K562 (cell line): ENCODE measurements at regions not wholly inside any gene's neighbourhood (a gene's known extent, or its start where the extent isn't known, plus 50 kb on each side); places are given as distances from the start of the nearest gene placed in this dataset.

Source experiments
- ATAC-seq: fragments of 200-7000 bp; cut with Tn5 transposase; 3 replicates; pipeline ENCODE4 v1.9.1; 2020; ENCODE audit warnings: moderate library complexity
- BruUV-seq: library from RNA; stranded (reverse); fragments of 400-500 nt; replicated peaks from 2 replicates; lab custom pipeline; 2021; lab: Mats Ljungman, UMichigan
- CTCF ChIA-PET: fragments of 300-600 bp; formaldehyde crosslinking; extraction: SDS; loops from one replicate; lab custom pipeline; 2021; ENCODE audit warnings: low intra/inter-chr PET ratio; lab: Yijun Ruan, JAX
- POLR2A ChIA-PET: fragments of 300-600, 350-650 bp; sonication (Branson Sonifier 250); formaldehyde crosslinking; extraction: SDS; loops from one replicate; lab custom pipeline; 2021; ENCODE audit warnings: antibody characterized with exemption, inconsistent platforms; lab: Yijun Ruan, JAX
- DNase-seq, 4 experiments: peaks; one replicate each; pipeline versions ENCODE4 v3.0.0 to v3.0.0-alpha.2; 2011 to 2018; ENCODE audit warnings: low spot score in 3 of 4, mixed read lengths in 3 of 4; ENCODE audit errors: extremely low read depth in 1 of 4
- FAIRE-seq: peaks from 2 replicates; lab custom pipeline; 2011; peaks lifted over from hg19 to GRCh38; lab: Jason Lieb, UNC
- H2AFZ ChIP-seq: 2 replicates; pipeline ENCODE4 v1.6.0; 2011; ENCODE audit warnings: low read depth, low read length, control low read depth, inconsistent platforms
- H3K27ac ChIP-seq: fragments of 200-600 bp; 3 replicates; pipeline ENCODE4 v1.8.0; 2011; ENCODE audit warnings: low read depth, mild to moderate bottlenecking, control low read depth, inconsistent platforms, low read length, moderate library complexity, mixed read lengths; ENCODE audit errors: extremely low read depth
- H3K27me3 ChIP-seq, 2 experiments: fragments of 300-600 bp in 1 of 2; 2 replicates in 1 of 2; 3 replicates in 1 of 2; pipeline versions ENCODE4 v1.6.0 to v1.8.0; 2011; ENCODE audit warnings: inconsistent platforms in 2 of 2, low read length in 2 of 2, mild to moderate bottlenecking in 1 of 2, mixed read lengths in 1 of 2, moderate library complexity in 1 of 2; ENCODE audit not compliant: control insufficient read depth in 2 of 2, insufficient read depth in 2 of 2
- H3K36me3 ChIP-seq: fragments of 300-600 bp; 3 replicates; pipeline ENCODE4 v1.8.0; 2011; ENCODE audit warnings: mild to moderate bottlenecking, low read length, inconsistent platforms; ENCODE audit not compliant: control insufficient read depth, insufficient read depth
- H3K4me1 ChIP-seq, 2 experiments: fragments of 200-600 bp in 1 of 2; replicated peaks in 1 of 2; 2 replicates in 1 of 2; 3 replicates in 1 of 2; pipeline versions ENCODE4 v1.5.1 to v1.8.0; 2011; ENCODE audit warnings: inconsistent platforms in 2 of 2, low read length in 2 of 2, mild to moderate bottlenecking in 1 of 2, mixed read lengths in 1 of 2, moderate library complexity in 1 of 2; ENCODE audit not compliant: control insufficient read depth in 2 of 2, insufficient read depth in 2 of 2
- H3K4me2 ChIP-seq: 2 replicates; pipeline ENCODE4 v1.6.1; 2011; ENCODE audit warnings: low read length, control low read depth, inconsistent platforms, mixed read lengths; ENCODE audit not compliant: insufficient read depth
- H3K4me3 ChIP-seq: fragments of 200-600 bp; sonication (generic), shearing (Covaris generic); 2 replicates; pipeline ENCODE4 v1.5.1; 2016; ENCODE audit warnings: control low read depth, inconsistent platforms
- H3K79me2 ChIP-seq: fragments of 200-600 bp; 3 replicates; pipeline ENCODE4 v1.8.0; 2011; ENCODE audit warnings: low read length, inconsistent platforms; ENCODE audit not compliant: control insufficient read depth, insufficient read depth
- H3K9ac ChIP-seq, 2 experiments: 2 replicates each; pipeline versions ENCODE4 v1.6.0 to v1.6.1; 2011; ENCODE audit warnings: low read depth in 2 of 2, low read length in 2 of 2, control low read depth in 1 of 2, inconsistent platforms in 1 of 2, mild to moderate bottlenecking in 1 of 2, mixed read lengths in 1 of 2; ENCODE audit not compliant: insufficient read depth in 1 of 2
- H3K9me1 ChIP-seq: one replicate; pipeline ENCODE4 v1.6.0; 2011; ENCODE audit warnings: inconsistent platforms, mild to moderate bottlenecking, low read length, moderate library complexity; ENCODE audit not compliant: control insufficient read depth, insufficient read depth
- H3K9me3 ChIP-seq: replicated peaks from 2 replicates; pipeline ENCODE4 v1.5.1; 2011; ENCODE audit warnings: low read depth, low read length, inconsistent platforms; ENCODE audit not compliant: control insufficient read depth, insufficient read depth
- H4K20me1 ChIP-seq: replicated peaks from 2 replicates; pipeline ENCODE4 v1.6.1; 2011; ENCODE audit warnings: low read length, inconsistent platforms, mixed read lengths; ENCODE audit not compliant: control insufficient read depth, insufficient read depth
- CBFB ChIP-seq: sonication (generic); formaldehyde crosslinking; IDR thresholded peaks from 2 replicates; pipeline ENCODE4 v1.4.0; 2020; ENCODE audit warnings: mild to moderate bottlenecking, missing genetic modification reagents
- KAT2B ChIP-seq: IDR thresholded peaks from one replicate; pipeline ENCODE4 v1.6.1; 2012; ENCODE audit warnings: low read depth, mild to moderate bottlenecking, control low read depth, inconsistent platforms, low read length, moderate library complexity
- POLR3A ChIP-seq: IDR thresholded peaks from 2 replicates; pipeline ENCODE4 v1.6.1; 2011; ENCODE audit warnings: borderline replicate concordance, mild to moderate bottlenecking, moderate library complexity; ENCODE audit not compliant: insufficient read length, insufficient read depth; ENCODE audit errors: extremely low read depth
- RCOR1 ChIP-seq, 2 experiments: IDR thresholded peaks; 2 replicates each; pipeline ENCODE4 v1.6.1; 2012; ENCODE audit warnings: low read depth in 2 of 2, low read length in 2 of 2, borderline replicate concordance in 1 of 2, improper control_type of control experiment in 1 of 2
- WGBS: fragments of 100-300 bp; shearing (Covaris generic); methylation state at CpG from one replicate; pipeline ENCODE4 v1.1.6; 2016; ENCODE audit warnings: low coverage, mixed read lengths; ENCODE audit not compliant: insufficient coverage; ENCODE audit errors: missing lambda C conversion rate; 5-methylcytosine and 5-hydroxymethylcytosine counted together
- in situ Hi-C: fragments of 300-500 bp; cut with MboI; formaldehyde crosslinking; loops from 4 replicates; pipeline ENCODE4 v1.15.0; 2018; ENCODE audit warnings: inconsistent platforms, mixed read lengths
- intact Hi-C: fragments of 100-400 bp; cut with micrococcal nuclease; formaldehyde crosslinking; loops from 2 replicates; pipeline ENCODE4 v1.14.2; 2022
- TF ChIP-seq, protein P1 (sequence below): conservative IDR thresholded peaks from 2 replicates; pipeline ENCODE4 v1.6.1; 2011; ENCODE audit warnings: low read depth, mild to moderate bottlenecking, low read length; ENCODE audit not compliant: control insufficient read depth
- TF ChIP-seq, protein P2 (sequence below), 2 experiments: IDR thresholded peaks; 2 replicates each; pipeline ENCODE4 v1.6.1; 2012; ENCODE audit warnings: improper control_type of control experiment in 2 of 2, low read depth in 2 of 2, low read length in 2 of 2, borderline replicate concordance in 1 of 2
- TF ChIP-seq, protein P3 (sequence below), 2 experiments: fragments of 450-650 bp; conservative IDR thresholded peaks; 2 replicates each; pipeline ENCODE4 v1.6.1; 2017; ENCODE audit warnings: mild to moderate bottlenecking in 2 of 2, moderate library complexity in 2 of 2

GRCh38 chr5:91311168-91311696, 71.9 kb downstream of the ARRDC3 start:
- CTCF ChIA-PET = no interaction called here
- DNase-seq = no peak
- no peak overlapping the region for H3K27ac ChIP-seq
- no peak overlapping the region for H2AFZ ChIP-seq
- H3K4me3 ChIP-seq = no peak overlapping the region
- H3K9me3 ChIP-seq = no peaks in the 10 kb centered on the region
- no peak for ATAC-seq
- no peaks in the 10 kb centered on the region for H3K27me3 ChIP-seq
- in situ Hi-C loops (no loop called here), intact Hi-C loops (no loop called here)
- POLR2A ChIA-PET = interaction anchor here (2.0 kb wide), 1 partner anchor 31 kb away, joined by 5 read pairs; no protein-coding TSS in a partner anchor
- peaks cover 4 to 20% of the 10 kb centered on the region in 2 experiments; a peak in 4 of 5 replicates for H3K4me1 ChIP-seq
- 63% methylated on average over 5 of the region's 5 CpGs for WGBS
- no peak for FAIRE-seq
- no TSS peak for BruUV-seq
- TF ChIP-seq, protein P1, sequence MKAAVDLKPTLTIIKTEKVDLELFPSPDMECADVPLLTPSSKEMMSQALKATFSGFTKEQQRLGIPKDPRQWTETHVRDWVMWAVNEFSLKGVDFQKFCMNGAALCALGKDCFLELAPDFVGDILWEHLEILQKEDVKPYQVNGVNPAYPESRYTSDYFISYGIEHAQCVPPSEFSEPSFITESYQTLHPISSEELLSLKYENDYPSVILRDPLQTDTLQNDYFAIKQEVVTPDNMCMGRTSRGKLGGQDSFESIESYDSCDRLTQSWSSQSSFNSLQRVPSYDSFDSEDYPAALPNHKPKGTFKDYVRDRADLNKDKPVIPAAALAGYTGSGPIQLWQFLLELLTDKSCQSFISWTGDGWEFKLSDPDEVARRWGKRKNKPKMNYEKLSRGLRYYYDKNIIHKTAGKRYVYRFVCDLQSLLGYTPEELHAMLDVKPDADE = no peak
- TF ChIP-seq KAT2B (no peak), CBFB (CRISPR knock-in tag) (no peak), RCOR1 (IDR thresholded peaks at IDR 0.05; ENCODE audit: borderline replicate concordance in 1 of 2, low read depth in 2 of 2, low read length in 2 of 2) (no peak), POLR3A (no peak)
- TF ChIP-seq, protein P2, sequence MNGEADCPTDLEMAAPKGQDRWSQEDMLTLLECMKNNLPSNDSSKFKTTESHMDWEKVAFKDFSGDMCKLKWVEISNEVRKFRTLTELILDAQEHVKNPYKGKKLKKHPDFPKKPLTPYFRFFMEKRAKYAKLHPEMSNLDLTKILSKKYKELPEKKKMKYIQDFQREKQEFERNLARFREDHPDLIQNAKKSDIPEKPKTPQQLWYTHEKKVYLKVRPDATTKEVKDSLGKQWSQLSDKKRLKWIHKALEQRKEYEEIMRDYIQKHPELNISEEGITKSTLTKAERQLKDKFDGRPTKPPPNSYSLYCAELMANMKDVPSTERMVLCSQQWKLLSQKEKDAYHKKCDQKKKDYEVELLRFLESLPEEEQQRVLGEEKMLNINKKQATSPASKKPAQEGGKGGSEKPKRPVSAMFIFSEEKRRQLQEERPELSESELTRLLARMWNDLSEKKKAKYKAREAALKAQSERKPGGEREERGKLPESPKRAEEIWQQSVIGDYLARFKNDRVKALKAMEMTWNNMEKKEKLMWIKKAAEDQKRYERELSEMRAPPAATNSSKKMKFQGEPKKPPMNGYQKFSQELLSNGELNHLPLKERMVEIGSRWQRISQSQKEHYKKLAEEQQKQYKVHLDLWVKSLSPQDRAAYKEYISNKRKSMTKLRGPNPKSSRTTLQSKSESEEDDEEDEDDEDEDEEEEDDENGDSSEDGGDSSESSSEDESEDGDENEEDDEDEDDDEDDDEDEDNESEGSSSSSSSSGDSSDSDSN (IDR thresholded peaks at IDR 0.05; ENCODE audit: borderline replicate concordance in 1 of 2, low read depth in 2 of 2, low read length in 2 of 2) = no peak
- TF ChIP-seq, protein P3, sequence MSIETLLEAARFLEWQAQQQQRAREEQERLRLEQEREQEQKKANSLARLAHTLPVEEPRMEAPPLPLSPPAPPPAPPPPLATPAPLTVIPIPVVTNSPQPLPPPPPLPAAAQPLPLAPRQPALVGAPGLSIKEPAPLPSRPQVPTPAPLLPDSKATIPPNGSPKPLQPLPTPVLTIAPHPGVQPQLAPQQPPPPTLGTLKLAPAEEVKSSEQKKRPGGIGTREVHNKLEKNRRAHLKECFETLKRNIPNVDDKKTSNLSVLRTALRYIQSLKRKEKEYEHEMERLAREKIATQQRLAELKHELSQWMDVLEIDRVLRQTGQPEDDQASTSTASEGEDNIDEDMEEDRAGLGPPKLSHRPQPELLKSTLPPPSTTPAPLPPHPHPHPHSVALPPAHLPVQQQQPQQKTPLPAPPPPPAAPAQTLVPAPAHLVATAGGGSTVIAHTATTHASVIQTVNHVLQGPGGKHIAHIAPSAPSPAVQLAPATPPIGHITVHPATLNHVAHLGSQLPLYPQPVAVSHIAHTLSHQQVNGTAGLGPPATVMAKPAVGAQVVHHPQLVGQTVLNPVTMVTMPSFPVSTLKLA (conservative IDR thresholded peaks at IDR 0.05) = no peak
- TF ChIP-seq, all 486 proteins: peak for 0
- no peaks in the 10 kb centered on the region for H3K79me2 ChIP-seq
- H3K9ac ChIP-seq = no peak overlapping the region
- 0 out of 2 replicates have a peak, but pooled peaks cover 2% of the 10 kb centered on the region for H4K20me1 ChIP-seq
- no peak overlapping the region for H3K4me2 ChIP-seq
- H3K36me3 ChIP-seq = no peaks in the 10 kb centered on the region
- no peaks in the 10 kb centered on the region for H3K9me1 ChIP-seq
